ENCODE measurements at regions not wholly inside any gene's neighbourhood (a gene's known extent, or its start where the extent isn't known, plus 50 kb on each side); places are given as distances from the start of the nearest gene placed in this dataset.

DNA sequence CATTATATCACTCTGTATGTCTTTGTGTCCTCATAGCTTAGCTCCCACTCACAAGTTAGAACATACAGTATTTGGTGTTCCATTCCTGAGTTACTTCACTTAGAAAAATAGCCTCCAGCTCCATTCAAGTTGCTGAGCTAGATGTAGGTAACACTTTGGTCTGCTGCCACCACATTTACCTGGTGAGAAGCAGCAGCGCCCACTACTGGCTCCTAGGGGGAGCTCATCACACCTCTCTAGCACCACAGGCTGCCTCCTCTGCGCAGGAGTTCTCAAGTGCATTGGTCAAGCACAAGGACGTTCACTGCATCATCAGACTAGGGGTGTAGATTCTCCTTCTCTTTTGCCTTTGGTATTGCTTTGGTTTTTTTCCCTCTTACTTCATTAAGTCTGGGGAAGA is 530.9 kb upstream of the AUTS2 start:
- TF ChIP-seq EP300 (IDR thresholded peaks at IDR 0.05) (no peak), POLR2A (IDR thresholded peaks at IDR 0.05) (no peak)
- TF ChIP-seq, protein P1, sequence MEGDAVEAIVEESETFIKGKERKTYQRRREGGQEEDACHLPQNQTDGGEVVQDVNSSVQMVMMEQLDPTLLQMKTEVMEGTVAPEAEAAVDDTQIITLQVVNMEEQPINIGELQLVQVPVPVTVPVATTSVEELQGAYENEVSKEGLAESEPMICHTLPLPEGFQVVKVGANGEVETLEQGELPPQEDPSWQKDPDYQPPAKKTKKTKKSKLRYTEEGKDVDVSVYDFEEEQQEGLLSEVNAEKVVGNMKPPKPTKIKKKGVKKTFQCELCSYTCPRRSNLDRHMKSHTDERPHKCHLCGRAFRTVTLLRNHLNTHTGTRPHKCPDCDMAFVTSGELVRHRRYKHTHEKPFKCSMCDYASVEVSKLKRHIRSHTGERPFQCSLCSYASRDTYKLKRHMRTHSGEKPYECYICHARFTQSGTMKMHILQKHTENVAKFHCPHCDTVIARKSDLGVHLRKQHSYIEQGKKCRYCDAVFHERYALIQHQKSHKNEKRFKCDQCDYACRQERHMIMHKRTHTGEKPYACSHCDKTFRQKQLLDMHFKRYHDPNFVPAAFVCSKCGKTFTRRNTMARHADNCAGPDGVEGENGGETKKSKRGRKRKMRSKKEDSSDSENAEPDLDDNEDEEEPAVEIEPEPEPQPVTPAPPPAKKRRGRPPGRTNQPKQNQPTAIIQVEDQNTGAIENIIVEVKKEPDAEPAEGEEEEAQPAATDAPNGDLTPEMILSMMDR (IDR thresholded peaks at IDR 0.05) = no peak

Measured in ovary (tissue), 3 donors.